HG02678 (cell line): ENCODE measurements at regions not wholly inside any gene's neighbourhood (a gene's known extent, or its start where the extent isn't known, plus 50 kb on each side); places are given as distances from the start of the nearest gene placed in this dataset.
A peak's percentile ranks its signal among the peaks of the same experiment; 100 is the strongest.
"Not testable (repeated sequence)": the region's sequence is repeated elsewhere in the genome, so short reads cannot be mapped to it uniquely, and the experiment has no call there.

Experiments used
- ATAC-seq: cut with Tn5 transposase; IDR thresholded peaks from one replicate; pipeline ENCODE4 v1.9.1; 2021; ENCODE audit warnings: mild to moderate bottlenecking, moderate library complexity; ENCODE audit not compliant: unreplicated experiment

DNA sequence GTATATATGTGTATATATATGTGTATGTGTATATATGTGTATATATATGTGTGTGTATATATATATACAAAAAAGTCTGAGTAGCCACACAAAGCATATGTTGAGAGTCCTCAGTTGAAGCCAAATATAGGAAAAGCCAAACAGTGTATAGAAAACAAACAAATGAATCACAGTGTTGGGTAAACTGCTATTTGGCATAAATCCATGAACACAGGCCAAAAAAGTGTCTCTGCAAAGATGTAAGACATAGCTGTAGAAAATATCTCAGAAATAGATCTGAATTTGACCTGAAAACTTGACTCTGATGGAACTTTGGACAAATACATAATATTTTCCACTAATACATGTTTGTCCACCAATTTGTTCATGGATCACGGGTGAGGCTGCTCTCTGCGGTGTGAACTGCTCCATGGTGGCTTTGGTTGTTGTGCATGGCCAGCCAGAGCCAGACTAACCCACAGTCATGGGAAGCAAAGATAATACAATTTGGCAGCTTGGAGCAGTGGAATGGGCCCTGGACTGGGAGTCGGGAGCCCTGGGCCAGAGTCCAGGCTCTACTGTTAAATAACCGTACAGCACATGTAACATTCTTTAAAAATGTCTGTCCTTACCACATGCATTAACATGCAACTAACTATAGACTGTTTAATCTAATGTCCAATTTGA lies 76.9 kb upstream of the EED start:
- no peak for ATAC-seq

DNA sequence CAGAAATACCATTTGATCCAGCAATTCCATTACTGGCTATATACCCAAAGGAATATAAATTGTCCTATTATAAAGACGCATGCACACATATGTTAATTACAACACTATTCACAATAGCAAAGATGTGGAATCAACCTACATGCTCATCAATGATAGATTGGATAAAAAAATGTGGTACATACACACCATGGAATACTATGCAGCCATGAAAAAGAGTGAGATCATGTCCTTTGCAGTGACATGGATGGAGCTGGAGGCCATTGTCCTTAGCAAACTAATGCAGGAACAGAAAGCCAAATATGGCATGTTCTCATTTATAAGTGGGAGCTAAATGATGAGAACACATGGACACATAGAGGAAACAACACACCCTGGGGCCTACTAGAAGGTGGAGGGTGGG lies 78.3 kb upstream of the EED start:
- not testable (repeated sequence) for ATAC-seq

DNA sequence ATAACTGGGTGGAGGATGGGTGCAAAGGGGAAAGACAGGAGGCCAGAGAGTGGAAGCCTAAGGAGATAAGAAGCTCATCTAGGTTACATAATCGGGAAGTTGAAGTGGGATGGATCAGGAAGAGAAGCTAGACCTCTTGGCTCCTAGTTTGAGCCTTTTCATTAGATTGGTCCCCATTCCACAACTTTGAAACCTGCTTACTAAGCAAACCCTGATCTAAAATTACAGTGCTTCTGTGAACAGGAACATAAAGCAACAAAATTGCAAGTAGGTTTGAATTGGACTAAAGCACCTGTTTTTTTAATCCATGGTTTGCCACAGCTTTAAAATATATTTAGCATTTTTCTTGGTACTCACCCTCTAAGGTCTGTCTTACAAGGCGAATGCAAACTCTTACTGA lies 80.4 kb upstream of the EED start:
- ATAC-seq = no peak

DNA sequence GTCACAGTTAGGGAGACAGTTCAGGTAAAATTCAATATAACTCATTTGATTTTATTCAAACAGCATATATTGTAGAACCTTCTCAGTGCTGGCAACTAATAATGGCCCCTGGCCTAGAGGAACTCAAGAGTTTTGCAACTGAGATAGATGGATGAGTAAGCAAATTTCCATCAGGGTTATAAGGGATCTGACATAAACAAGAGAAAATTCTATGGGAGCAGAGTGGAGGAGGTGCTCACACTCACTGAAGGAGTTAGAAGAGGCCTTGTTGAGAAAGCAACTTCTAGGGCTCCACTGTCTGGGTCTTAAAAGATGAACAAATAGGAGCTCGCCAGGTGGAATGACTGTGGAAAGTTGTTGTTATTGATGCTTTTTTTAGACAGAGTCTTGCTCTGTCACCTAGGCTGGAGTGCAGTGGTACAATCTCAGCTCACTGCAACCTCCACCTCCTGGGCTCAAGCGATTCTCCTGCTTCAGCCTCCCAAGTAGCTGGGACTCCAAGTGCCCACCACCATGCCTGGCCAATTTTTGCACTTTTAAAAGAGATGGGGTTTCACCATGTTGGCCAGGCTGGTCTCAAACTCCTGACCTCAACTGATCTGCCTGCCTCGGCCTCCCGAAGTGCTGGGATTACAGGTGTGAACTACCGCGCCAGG lies 81.2 kb upstream of the EED start:
- ATAC-seq = not testable (repeated sequence)

DNA sequence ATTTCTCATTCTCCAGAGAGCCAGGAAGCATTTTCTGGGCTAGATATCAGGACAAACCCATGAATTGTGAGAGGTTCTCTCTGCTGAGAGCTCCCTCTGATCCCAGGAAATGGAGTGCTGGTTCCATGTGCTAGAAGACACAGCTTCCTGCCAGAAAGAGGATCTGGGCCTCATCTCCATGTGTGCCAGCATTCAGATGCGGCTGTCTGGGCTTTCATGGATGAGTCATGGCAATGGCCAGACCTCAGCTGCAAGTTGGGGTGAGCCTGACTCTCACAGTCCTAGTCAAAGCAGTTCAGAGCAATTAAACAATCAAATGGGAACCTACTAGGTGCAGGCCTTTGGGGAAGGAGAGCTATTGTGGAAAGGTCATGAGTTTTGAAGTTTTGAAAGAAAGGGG lies 82.3 kb upstream of the EED start:
- ATAC-seq = no peak

DNA sequence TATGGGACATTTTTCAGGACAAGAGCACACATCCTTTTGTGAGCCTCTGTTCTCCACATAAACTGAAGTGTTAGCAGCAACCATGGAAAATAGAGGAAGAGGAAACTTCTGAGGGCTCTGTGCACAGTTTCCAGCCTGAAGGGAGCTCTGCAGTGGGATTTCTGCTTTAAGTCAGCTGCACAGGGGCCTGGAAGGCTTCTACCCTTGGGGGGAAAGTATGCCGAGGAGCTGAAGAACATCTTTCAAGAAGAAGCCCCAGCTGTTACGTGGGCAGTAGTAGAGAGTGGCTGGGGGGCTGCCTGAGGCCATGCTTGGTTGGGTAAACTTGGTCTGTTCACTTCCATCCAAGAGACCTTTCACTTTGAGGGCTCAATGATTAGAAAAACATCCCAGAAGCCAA lies 82.7 kb upstream of the EED start:
- no peak for ATAC-seq

DNA sequence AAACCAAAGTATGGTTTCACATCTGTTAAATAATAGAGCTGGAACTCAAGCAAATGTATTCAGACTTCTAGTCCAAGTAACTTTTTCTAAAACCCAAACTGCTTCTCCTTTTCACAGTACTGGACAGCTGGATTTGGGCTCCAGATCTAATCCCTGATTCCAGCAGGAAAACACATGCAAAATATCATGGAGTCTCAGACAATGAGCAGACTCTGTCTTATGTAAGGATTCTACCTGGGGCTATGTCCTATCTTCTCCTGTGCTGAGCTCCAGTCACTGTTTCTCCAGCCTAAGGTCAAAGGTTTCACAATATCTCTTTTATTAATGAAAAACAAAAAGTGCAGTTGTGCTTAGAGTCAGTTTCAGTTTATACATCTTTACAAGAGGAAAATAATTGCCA lies 83.2 kb upstream of the EED start:
- no peak for ATAC-seq

DNA sequence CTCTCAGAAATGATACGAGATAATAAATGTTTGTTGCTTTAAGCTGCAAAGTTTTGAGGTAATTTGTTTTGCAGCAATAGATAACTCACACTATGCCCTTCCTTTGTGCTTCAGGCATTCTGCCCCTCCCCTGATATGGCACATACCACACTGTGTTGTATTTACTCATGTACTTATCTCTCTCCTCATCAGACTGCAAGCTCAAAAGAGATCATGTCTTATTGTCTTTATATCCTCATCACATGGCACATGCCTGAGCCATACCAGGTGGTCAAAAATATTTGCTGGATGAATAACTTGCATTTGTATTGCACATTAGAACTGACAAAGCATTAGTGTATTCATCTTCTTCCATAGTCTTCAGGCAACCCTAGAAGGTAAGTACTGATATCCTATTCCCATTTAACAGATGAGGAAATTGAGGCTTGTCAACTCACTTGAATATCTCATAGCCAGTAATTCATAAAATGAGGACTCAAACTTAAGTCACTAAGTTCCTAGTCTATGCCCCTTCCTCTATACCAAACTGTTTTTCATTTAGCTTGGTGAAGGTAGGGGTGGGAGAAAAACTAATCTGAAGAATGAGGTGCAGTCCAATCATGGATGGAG lies 83.9 kb upstream of the EED start:
- ATAC-seq = no peak

DNA sequence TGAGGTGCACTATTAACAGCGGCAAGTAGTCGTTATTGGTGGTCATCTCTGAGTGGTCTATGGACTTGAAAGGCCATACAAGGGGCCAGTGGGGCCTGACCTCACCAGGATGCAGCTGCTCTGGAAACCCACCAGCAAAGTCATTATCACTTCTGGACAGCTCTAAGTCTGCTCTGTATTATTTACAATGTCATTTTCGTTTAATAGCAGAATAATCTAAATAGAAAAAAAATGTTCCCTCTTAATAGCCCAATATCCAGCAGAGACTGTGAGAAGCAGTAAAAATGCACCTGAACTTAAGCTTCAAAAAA lies 85.0 kb upstream of the EED start:
- ATAC-seq = no peak

DNA sequence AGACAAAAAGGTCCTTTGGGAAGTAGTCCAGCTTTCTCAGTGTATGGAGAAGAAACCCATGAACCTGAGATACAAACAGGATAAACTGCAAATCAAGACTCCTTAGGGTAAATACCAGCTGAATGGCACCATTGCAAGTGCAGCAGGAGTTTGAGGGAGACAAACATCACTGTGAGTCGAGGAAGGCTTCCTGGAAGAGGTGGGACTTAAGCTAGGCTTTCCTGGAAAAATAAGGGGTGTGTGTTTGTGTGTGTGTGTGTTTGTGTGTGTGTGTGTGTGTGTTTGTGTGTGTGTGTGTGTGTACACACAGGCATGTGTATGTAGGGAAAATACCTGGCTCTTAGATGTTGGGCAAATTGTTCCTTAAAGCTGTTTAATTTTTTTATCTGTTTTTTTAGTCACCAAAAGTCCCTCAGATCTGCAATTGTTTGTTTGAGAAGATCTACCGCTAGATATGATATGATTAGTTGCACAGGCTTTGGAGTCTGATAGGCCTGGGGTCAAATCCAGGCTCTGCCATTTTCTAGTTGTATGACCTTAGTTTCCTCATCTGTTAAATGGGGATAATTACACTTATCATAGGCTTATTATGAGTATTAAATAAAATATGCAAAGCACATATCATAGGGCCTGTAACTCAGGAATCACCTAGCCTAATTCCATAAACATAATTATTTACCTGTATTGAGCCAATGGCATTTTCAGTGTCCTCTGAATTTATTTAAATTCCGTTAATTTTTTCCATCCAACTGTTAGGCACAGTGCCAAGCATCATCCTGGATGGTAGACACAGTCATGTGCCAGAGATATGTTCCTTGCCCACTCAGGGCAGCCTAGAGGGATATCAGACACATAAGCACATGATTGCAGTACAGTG lies 85.6 kb upstream of the EED start:
- no peak for ATAC-seq

DNA sequence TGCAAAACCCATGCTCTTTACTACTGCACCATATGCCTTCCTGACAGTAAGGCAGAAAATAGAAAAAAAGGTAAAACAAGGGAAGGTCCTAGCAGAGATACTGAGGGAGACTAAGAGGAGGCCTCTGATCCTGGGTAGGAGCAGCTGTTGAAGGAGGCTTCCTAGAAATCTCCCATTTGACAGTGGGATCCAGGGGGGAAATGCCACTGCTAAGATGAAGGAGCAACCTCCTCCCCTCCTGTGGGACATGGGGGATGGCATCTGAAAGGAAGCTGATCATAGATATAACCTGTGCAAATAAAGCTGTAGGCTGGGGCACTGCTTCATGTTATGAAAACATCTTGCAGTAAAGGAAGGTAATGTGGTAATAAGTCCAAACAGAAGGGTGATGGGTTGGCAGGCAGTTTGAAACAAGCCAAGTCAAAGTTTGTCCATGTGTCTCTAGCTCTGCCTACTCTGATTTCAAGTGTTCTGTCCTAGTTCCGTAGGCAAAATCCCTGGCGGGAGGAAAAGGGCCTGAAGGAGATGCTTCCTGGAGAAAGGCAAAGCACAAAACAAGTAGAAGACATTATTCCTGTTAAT lies 86.7 kb upstream of the EED start:
- no peak for ATAC-seq

DNA sequence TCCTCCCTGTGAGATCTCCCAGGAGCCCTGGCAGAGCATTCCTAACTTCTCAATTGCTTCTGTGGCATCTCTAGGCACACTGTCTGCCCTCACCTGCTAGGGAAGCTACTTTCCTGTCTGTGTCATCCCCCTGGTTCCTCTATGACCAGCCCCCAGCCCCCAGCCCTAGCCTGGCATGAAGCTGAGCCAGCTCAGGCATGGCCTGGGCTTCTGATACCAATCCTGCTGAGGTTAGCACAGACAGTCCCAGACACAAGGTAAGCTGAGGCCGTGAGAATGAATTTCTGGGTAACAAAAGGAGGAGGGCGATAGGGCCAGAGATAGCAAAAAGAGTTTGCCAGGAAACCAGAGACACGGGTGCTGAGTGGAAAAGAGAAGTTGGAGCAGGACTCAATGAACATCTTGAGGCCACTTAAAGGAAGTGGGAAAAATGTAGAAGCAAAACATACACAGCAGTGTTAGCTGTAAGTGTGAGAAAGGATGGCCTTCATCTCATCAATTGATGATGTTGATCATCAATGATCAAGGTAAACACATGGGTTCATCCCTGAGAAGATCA lies 87.6 kb upstream of the PICALM start:
- no peak for ATAC-seq

DNA sequence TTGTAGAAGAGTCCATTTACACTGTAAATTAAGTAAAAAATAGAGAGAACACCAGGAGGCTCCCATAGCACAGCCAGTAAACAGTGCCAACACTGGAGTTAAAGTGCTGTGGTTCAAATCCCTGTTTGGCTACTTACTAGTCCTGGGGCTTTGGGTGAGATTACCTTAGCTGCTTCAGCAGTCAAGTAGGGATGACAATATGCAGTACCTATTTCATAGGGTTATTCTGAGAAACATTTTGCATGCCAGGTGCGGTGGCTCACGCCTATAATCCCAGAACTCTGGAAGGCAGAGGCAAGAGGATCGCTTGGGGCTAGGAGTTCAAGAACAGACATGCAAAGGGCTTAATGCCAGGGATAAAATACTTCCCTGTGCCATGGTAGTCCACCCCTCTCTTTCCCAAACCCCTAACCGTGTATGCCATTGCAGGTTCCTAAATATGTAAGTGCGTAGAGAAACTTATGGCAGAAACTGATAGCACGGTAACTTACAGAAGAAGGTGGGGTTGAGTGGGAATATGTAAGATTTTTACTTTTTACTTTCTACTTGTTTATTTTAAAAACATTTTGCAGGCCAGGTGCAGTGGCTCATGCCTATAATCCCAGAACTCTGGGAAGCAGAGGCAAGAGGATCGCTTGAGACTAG lies 86.4 kb upstream of the PICALM start:
- ATAC-seq = no peak

DNA sequence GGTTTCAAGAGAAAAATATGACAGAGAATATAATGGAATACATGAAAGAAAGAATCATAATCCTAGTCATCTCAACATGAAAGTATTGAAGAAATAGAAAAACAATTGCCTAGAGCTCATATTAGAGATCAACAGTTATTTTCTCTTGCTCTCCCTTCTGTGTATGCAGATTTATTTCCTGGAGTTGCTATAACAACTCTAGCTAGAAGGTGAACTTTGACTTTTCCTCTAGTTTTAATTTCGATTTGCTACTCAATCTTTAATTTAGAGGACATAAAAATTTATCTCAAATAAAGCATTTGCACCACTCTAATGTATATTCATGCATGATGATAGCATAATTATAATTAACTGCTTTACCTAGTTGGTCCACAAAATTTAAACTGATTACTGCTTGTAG lies 84.6 kb upstream of the PICALM start:
- no peak for ATAC-seq

DNA sequence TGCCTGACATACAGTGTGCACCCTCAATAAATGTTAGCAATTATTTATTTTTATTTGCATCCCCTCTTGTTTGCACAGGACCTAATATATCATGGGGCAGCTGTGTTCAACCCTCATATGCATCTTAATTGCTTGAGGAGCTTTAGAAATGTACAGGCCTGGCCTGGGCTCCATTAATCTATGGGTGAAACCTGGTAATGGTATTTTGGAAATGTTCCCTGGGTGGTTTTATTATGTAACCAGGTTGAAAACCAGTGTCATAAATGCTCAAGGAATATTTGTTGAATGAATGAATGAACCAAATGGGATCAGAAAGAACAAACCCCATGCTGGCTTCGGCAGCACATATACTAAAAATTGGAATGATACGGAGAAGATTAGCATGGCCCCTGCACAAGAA lies 84.0 kb upstream of the PICALM start:
- ATAC-seq = no peak

DNA sequence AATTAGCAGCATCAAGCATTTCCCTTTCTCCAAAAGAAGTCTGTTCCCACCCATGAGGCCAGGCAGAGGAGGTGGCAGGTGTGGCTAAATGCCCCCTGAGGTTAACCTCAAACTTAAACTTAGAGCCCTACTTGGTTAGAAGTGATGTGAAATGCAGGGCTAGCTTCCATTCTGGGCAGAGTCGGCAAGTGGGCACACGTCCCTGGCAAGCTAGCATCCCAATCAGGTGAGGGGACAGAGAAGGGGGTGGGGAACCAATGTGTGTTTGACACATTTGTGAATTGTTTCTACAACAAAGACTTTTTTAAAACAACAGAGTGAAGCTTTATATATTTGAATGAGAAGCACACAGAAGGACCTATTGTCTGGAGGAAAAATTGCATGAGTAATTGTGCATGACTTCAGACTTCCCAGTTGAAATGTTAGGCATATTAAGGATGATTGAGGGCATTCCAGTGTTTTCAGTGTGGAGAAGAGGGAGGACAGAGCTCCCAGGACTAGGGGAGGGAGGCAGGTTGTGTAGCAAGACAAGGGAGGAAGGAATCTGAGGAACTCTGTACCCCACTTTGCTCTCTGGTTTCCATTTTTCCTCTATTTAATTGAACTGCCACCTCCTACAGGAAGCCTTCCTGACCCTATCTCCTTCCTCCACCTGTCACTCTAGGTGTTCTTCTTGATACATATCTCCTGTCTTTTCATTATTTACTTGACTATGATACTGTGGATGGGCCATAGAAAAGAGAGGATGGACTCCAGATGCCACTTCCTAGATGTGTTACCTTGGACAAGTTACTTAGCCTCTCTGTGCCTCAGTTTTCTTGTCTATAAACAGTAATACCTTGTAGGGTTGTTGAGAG lies 83.3 kb upstream of the PICALM start:
- peak; percentile 46 for ATAC-seq

DNA sequence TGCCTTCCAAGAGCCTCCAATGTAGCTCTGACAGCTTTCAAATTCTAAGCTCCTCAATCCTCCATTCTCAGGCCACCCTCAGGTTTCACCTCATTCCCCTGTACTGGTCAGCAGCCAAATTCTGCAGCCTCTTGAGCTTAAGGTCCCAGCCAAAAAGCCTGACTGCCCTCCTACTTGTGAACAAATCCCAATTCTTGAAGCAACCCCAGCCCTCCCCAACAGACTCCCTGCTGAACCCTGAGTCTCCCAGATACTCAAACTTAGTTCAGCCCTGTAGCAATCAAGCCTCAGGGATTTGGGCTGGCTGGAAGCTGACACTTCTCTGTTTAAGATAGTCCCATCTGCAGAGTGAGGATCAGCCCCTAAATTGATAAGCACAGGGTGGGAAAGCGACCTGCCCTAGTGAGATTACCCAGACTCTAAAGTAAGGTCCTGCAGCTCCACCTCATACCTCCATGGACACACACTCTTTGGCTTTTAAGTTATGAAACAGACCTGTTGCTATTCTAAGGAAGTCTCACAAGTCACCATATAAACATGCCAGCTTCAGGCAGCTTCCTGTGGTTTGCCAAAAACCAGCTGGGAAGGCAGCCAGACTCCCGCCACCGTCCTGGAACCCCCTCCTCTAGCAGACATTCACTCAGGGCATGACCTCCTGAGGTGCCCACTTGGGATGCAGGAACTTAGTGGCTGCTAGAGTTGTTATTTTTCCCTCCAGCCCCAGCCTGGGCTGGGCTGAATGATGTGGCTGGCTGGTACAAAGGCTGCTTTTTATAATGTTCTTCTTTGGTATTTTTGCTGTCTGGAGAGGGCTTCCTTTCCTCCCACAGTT lies 82.5 kb upstream of the PICALM start:
- ATAC-seq = peak; percentile 58

DNA sequence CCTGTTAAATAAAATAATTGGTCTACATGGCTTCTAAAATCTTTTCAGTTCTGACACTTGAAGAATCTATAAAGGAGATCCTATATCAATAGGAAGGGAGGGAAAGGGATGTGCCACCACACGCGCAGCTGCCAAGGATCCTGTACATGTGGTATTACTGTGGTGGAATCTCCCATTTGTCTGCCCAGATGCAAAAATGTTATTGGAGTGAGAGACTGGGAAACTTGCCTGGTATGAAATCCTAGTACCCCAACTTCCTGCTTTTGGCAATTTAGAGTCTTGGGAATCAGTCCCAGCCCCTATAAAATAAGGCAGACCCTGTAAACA lies 81.9 kb upstream of the PICALM start:
- no peak for ATAC-seq

DNA sequence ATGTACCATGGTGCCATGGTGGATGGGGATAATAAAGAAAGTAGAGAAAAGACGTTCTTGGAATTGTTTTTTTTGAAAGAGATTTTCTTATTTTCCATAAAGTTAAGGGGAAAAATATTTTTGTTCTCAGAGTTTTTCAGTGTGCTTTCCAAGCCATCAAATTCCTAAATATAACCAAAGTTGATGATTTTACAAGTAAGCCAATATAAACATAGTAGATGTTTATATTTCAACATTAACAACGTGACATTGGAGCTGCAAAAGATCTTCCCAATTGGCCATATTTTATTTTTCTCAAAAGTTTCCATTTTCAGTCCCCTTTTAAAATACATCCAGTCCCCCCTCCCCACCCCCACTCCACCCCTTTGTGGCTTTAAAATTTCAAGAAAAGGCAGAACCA lies 80.9 kb upstream of the PICALM start:
- ATAC-seq = no peak
